Hepatic stellate cell (primary cell): ENCODE measurements at regions not wholly inside any gene's neighbourhood (a gene's known extent, or its start where the extent isn't known, plus 50 kb on each side); places are given as distances from the start of the nearest gene placed in this dataset.
"Not testable (repeated sequence)": the region's sequence is repeated elsewhere in the genome, so short reads cannot be mapped to it uniquely, and the experiment has no call there.

Experiments used
- DNase-seq: peaks from one replicate; pipeline ENCODE4 v3.0.0; 2011; ENCODE audit warnings: low spot score

- no peak for DNase-seq
Measured at GRCh38 chr1:4119516-4120220, 219.6 kb upstream of the C1orf174 start.

GRCh38 chr1:4120557-4121292 lies 220.7 kb upstream of the C1orf174 start:
- no peak for DNase-seq

- DNase-seq: no peak
Measured at GRCh38 chr1:4121293-4121684, 221.2 kb upstream of the C1orf174 start.

GRCh38 chr1:4121834-4122512 lies 221.9 kb upstream of the C1orf174 start:
- no peak for DNase-seq

GRCh38 chr1:4122513-4123160 lies 222.6 kb upstream of the C1orf174 start:
- no peak for DNase-seq

GRCh38 chr1:4124631-4125145 lies 224.6 kb upstream of the C1orf174 start:
- DNase-seq: no peak

GRCh38 chr1:4126251-4126650 lies 226.2 kb upstream of the C1orf174 start:
- no peak for DNase-seq

GRCh38 chr1:4126731-4127591 lies 226.9 kb upstream of the C1orf174 start:
- no peak for DNase-seq

- no peak for DNase-seq
Measured at GRCh38 chr1:4127592-4128140, 227.6 kb upstream of the C1orf174 start.

- no peak for DNase-seq
Measured at GRCh38 chr1:4128616-4129015, 228.5 kb upstream of the C1orf174 start.

GRCh38 chr1:4129693-4130092 lies 229.6 kb upstream of the C1orf174 start:
- DNase-seq: no peak

GRCh38 chr1:4130096-4130495 lies 230.0 kb upstream of the C1orf174 start:
- DNase-seq: no peak

- DNase-seq: no peak
Measured at GRCh38 chr1:4131734-4132133, 231.7 kb upstream of the C1orf174 start.

- no peak for DNase-seq
Measured at GRCh38 chr1:4132352-4133296, 232.6 kb upstream of the C1orf174 start.

- DNase-seq: no peak
Measured at GRCh38 chr1:4133297-4133938, 233.3 kb upstream of the C1orf174 start.

GRCh38 chr1:4133939-4134321 lies 233.9 kb upstream of the C1orf174 start:
- no peak for DNase-seq

GRCh38 chr1:4135853-4136252 lies 235.8 kb upstream of the C1orf174 start:
- DNase-seq: not testable (repeated sequence)

- no peak for DNase-seq
Measured at GRCh38 chr1:4137621-4138415, 237.7 kb upstream of the C1orf174 start.

GRCh38 chr1:4139646-4140045 lies 239.6 kb upstream of the C1orf174 start:
- no peak for DNase-seq
